PC-9 (cell line): ENCODE measurements at regions not wholly inside any gene's neighbourhood (a gene's known extent, or its start where the extent isn't known, plus 50 kb on each side); places are given as distances from the start of the nearest gene placed in this dataset.
"Not testable (repeated sequence)": the region's sequence is repeated elsewhere in the genome, so short reads cannot be mapped to it uniquely, and the experiment has no call there.

Experiments
- BruUV-seq: library from RNA; stranded (reverse); fragments of 400-500 nt; replicated peaks from 2 replicates; lab custom pipeline; 2021; lab: Mats Ljungman, UMichigan
- CTCF ChIA-PET: fragments of 300-600 bp; sonication (Branson Sonifier 250); formaldehyde crosslinking; loops from one replicate; lab custom pipeline; 2022; ENCODE audit warnings: antibody characterized with exemption; lab: Charles Lee
- POLR2A ChIA-PET: fragments of 300-600 bp; sonication (Branson Sonifier 250); formaldehyde crosslinking; loops from one replicate; lab custom pipeline; 2022; ENCODE audit warnings: antibody characterized with exemption; ENCODE audit not compliant: unreplicated experiment; lab: Charles Lee
- DNase-seq, 2 experiments: peaks; one replicate each; pipeline versions ENCODE4 v3.0.0 to v3.0.0-alpha.2; 2015 to 2022; ENCODE audit warnings: mixed read lengths in 1 of 2
- H2AFZ ChIP-seq: fragments of 200-600 bp; sonication (generic); 2 replicates; pipeline ENCODE4 v1.8.1; 2017; ENCODE audit warnings: antibody characterized with exemption
- H3F3A ChIP-seq: fragments of 200-600 bp; sonication (generic); 2 replicates; pipeline ENCODE4 v1.8.1; 2017; ENCODE audit warnings: antibody characterized with exemption, mild to moderate bottlenecking, low read depth; ENCODE audit not compliant: insufficient read depth
- H3K27ac ChIP-seq: fragments of 200-600 bp; sonication (generic); 2 replicates; pipeline ENCODE4 v1.6.1; 2016; ENCODE audit warnings: mixed run types
- H3K27me3 ChIP-seq: fragments of 200-600 bp; sonication (generic); 2 replicates; pipeline ENCODE4 v1.6.1; 2016; ENCODE audit warnings: low read depth, mixed run types; ENCODE audit not compliant: insufficient read depth
- H3K36me3 ChIP-seq: fragments of 200-600 bp; sonication (generic); 2 replicates; pipeline ENCODE4 v1.6.1; 2016; ENCODE audit warnings: low read depth, mixed run types
- H3K4me1 ChIP-seq: fragments of 200-600 bp; sonication (generic); replicated peaks from 2 replicates; pipeline ENCODE4 v1.6.1; 2016; ENCODE audit warnings: mixed run types; ENCODE audit not compliant: insufficient read depth
- H3K4me2 ChIP-seq: fragments of 200-600 bp; sonication (generic); 2 replicates; pipeline ENCODE4 v1.6.1; 2017; ENCODE audit warnings: mixed run types
- H3K4me3 ChIP-seq: fragments of 200-600 bp; sonication (generic); 2 replicates; pipeline ENCODE4 v1.6.1; 2016; ENCODE audit warnings: mixed run types
- H3K79me2 ChIP-seq: fragments of 200-600 bp; sonication (generic); 2 replicates; pipeline ENCODE4 v1.6.1; 2017; ENCODE audit warnings: low read depth, mixed run types
- H3K9me2 ChIP-seq: fragments of 200-600 bp; sonication (generic); 2 replicates; pipeline ENCODE4 v1.8.1; 2017; ENCODE audit warnings: mild to moderate bottlenecking; ENCODE audit not compliant: insufficient read depth
- H3K9me3 ChIP-seq: fragments of 200-600 bp; sonication (generic); 2 replicates; pipeline ENCODE4 v1.8.1; 2016; ENCODE audit warnings: low read depth; ENCODE audit not compliant: insufficient read depth
- H4K20me1 ChIP-seq: fragments of 200-600 bp; sonication (generic); 2 replicates; pipeline ENCODE4 v1.8.1; 2017; ENCODE audit not compliant: insufficient read depth
- EZH2 ChIP-seq: fragments of 200-600 bp; sonication (generic); IDR thresholded peaks from 2 replicates; pipeline ENCODE4 v1.8.0; 2017; ENCODE audit warnings: antibody characterized with exemption, low read depth
- intact Hi-C: fragments of 100-400 bp; cut with micrococcal nuclease; formaldehyde crosslinking; loops from one replicate; pipeline ENCODE4 v1.10.0; 2022; ENCODE audit not compliant: unreplicated experiment
- TF ChIP-seq, protein P1 (sequence below): fragments of 200-600 bp; sonication (generic); conservative IDR thresholded peaks from 2 replicates; pipeline ENCODE4 v1.6.1; 2017; ENCODE audit warnings: mixed run types, antibody characterized with exemption, mild to moderate bottlenecking, moderate library complexity

DNA sequence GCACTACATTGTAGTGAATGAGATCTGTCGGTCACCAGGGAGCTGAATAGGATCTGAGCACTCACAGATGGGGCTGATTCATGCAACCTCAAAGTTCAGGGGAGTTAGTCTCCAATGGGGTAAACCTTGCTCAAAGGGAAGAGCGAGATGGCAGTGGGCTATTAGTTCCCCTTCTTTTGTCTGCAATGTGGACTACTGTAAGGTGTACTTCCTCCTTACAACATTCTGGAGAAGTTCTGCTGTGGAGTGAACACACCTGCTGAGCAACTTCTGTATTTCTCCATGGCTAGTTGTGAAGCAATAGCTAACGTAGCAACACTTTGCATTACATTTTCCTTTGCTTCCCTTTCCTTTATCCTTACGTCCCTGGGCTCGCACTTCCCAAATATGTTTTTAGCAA lies 134.3 kb upstream of the B3GAT2 start:
- ChIA-PET CTCF (no interaction called here), POLR2A (interaction anchor here (0.6 kb wide), 2 partner anchors 48 to 110 kb away, joined by 6 to 38 read pairs; no protein-coding TSS in a partner anchor)
- H3K9me2 ChIP-seq = no peaks in the 10 kb centered on the region
- no peak for DNase-seq
- H3F3A ChIP-seq = no peaks in the 10 kb centered on the region
- no peak overlapping the region for H3K4me2 ChIP-seq
- no TSS peak for BruUV-seq
- H3K79me2 ChIP-seq = no peaks in the 10 kb centered on the region
- no peak overlapping the region for H3K27ac ChIP-seq
- no peaks in the 10 kb centered on the region for H4K20me1 ChIP-seq
- no peaks in the 10 kb centered on the region for H3K9me3 ChIP-seq
- no peaks in the 10 kb centered on the region for H3K27me3 ChIP-seq
- no peaks in the 10 kb centered on the region for H3K36me3 ChIP-seq
- no peaks in the 10 kb centered on the region for H3K4me1 ChIP-seq
- no peak overlapping the region for H3K4me3 ChIP-seq
- intact Hi-C loops = no loop called here
- no peak overlapping the region for H2AFZ ChIP-seq
- TF ChIP-seq, protein P1, sequence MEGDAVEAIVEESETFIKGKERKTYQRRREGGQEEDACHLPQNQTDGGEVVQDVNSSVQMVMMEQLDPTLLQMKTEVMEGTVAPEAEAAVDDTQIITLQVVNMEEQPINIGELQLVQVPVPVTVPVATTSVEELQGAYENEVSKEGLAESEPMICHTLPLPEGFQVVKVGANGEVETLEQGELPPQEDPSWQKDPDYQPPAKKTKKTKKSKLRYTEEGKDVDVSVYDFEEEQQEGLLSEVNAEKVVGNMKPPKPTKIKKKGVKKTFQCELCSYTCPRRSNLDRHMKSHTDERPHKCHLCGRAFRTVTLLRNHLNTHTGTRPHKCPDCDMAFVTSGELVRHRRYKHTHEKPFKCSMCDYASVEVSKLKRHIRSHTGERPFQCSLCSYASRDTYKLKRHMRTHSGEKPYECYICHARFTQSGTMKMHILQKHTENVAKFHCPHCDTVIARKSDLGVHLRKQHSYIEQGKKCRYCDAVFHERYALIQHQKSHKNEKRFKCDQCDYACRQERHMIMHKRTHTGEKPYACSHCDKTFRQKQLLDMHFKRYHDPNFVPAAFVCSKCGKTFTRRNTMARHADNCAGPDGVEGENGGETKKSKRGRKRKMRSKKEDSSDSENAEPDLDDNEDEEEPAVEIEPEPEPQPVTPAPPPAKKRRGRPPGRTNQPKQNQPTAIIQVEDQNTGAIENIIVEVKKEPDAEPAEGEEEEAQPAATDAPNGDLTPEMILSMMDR = no peak
- TF ChIP-seq EZH2 = no peak

DNA sequence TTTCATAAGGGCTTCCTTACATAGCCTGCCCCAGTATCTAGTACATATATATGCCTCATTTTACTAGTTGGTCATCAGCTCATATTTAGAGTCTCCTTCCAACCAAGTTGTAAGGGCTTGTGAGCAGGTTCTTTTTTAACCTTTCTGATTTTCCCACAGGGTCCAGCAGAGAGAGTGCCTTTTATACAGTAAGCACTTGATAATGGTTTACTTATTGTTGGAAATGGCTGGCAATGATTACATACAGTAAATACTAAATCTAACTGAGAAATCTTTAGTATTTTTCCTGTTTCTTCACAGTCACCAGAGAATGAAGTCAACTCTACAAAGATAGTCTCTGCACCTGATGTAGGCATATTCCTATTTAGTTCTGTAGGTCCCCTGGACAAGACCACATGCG lies 135.1 kb upstream of the B3GAT2 start:
- CTCF ChIA-PET = no interaction called here
- POLR2A ChIA-PET = interaction anchor here (0.6 kb wide), 3 partner anchors 48 to 109 kb away, joined by 3 to 38 read pairs (median 6); no protein-coding TSS in a partner anchor
- intact Hi-C loops = no loop called here

DNA sequence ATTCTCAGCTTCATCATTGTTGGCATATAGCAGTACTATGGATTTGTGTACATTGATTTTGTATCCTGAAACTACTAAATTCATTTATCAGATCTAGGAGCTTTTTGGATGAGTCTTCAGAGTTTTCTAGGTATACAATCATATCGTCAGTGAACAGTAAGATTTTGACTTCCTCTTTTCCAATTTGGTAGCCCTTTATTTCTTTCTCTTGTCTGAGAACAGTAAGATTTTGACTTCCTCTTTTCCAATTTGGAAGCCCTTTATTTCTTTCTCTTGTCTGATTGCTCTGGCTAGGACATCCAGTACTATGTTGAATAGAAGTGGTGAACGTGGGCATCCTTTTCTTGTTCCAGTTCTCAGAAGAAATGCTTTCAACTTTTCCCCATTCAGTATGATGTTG lies 140.4 kb upstream of the B3GAT2 start:
- BruUV-seq, H4K20me1 ChIP-seq, H3K4me2 ChIP-seq, H3K27ac ChIP-seq, DNase-seq, intact Hi-C loops, POLR2A ChIA-PET, H3K79me2 ChIP-seq, H3K27me3 ChIP-seq, H3K9me3 ChIP-seq, H3F3A ChIP-seq, H3K4me3 ChIP-seq, CTCF ChIA-PET, H3K4me1 ChIP-seq, H3K36me3 ChIP-seq, H3K9me2 ChIP-seq, H2AFZ ChIP-seq: not testable (repeated sequence)

More for the DNA sequence above, 135.1 kb upstream of the B3GAT2 start:
- Histone ChIP-seq H3K4me3 (no peak overlapping the region), H3K9me3 (no peaks in the 10 kb centered on the region), H3F3A (no peaks in the 10 kb centered on the region), H3K27ac (no peak overlapping the region), H3K4me2 (no peak overlapping the region), H3K27me3 (no peaks in the 10 kb centered on the region), H3K9me2 (no peaks in the 10 kb centered on the region), H3K79me2 (no peaks in the 10 kb centered on the region), H3K36me3 (no peaks in the 10 kb centered on the region), H4K20me1 (no peaks in the 10 kb centered on the region), H2AFZ (no peak overlapping the region), H3K4me1 (no peaks in the 10 kb centered on the region)
- DNase-seq = no peak
- TF ChIP-seq, protein P1 = no peak
- no peak for TF ChIP-seq EZH2
- BruUV-seq = no TSS peak

DNA sequence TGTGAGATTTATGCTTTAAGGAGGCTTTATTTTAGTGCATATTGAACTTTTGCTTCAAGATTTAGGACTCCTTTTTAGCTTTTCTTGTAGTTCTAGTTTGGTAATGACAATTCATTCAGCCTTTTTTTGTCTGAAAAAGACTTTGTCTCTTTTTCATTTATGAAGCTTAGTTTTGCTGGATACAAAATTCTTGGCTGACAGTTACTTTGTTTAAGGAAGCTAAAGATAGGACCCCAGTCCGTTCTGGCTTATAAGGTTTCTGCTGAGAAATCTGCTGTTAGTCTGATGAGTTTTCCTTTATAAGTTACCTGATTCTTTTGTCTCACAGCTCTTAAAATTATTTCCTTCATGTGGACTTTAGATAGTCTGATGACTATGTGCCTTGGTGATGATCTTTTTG lies 142.8 kb upstream of the B3GAT2 start:
- TF ChIP-seq, protein P1 = no peak
- TF ChIP-seq EZH2 = no peak
- H3K36me3 ChIP-seq = no peaks in the 10 kb centered on the region

More for the DNA sequence above, 142.8 kb upstream of the B3GAT2 start:
- H3K4me2 ChIP-seq = no peak overlapping the region
- no peak overlapping the region for H3K27ac ChIP-seq
- H2AFZ ChIP-seq = no peak overlapping the region
- no peaks in the 10 kb centered on the region for H3K4me1 ChIP-seq
- no peaks in the 10 kb centered on the region for H3K27me3 ChIP-seq
- intact Hi-C loops = no loop called here
- H3K9me3 ChIP-seq = peaks cover 4% of the 10 kb centered on the region; the same call in 1 of the 2 replicates
- H3K4me3 ChIP-seq = no peak overlapping the region
- BruUV-seq = no TSS peak
- ChIA-PET CTCF (no interaction called here), POLR2A (no interaction called here)
- no peaks in the 10 kb centered on the region; the same call in 1 of the 2 replicates for H3K9me2 ChIP-seq
- no peaks in the 10 kb centered on the region for H3F3A ChIP-seq
- H4K20me1 ChIP-seq = no peaks in the 10 kb centered on the region
- H3K79me2 ChIP-seq = no peaks in the 10 kb centered on the region
- no peak for DNase-seq
